Pancreas (tissue), 10 donors: ENCODE measurements at regions not wholly inside any gene's neighbourhood (a gene's known extent, or its start where the extent isn't known, plus 50 kb on each side); places are given as distances from the start of the nearest gene placed in this dataset.

Experiments
- ATAC-seq, 4 donors: fragments of 200-7000 bp; cut with Tn5 transposase; one replicate each; pipeline versions ENCODE4 v1.8.0 to v1.9.1; 2020; ENCODE audit warnings: mild to moderate bottlenecking in 4 of 4, moderate library complexity in 4 of 4
- DNase-seq, 6 donors: peaks; one replicate each; pipeline ENCODE4 v3.0.0-alpha.2; 2020
- FAIRE-seq: peaks from 2 replicates; lab custom pipeline; 2012; peaks lifted over from hg19 to GRCh38; lab: Jason Lieb, UNC
- H3K27ac ChIP-seq, 4 donors: fragments of 200-600 bp; sonication (generic); 1 replicate in 3 of 4; 2 replicates in 1 of 4; pipeline versions ENCODE4 v1.5.0 to v1.8.0; 2020
- H3K27me3 ChIP-seq, 4 donors: fragments of 200-600 bp; one replicate each; pipeline ENCODE4 v1.8.0; 2021
- H3K36me3 ChIP-seq, 3 donors: fragments of 200-600 bp; sonication (generic) in 1 of 3; one replicate each; pipeline versions ENCODE4 v1.5.0 to v1.8.0; 2020 to 2021
- H3K4me1 ChIP-seq, 3 donors: fragments of 200-600 bp; one replicate each; pipeline ENCODE4 v1.8.0; 2021
- H3K4me3 ChIP-seq, 4 donors: fragments of 200-600 bp; sonication (generic) in 2 of 4; one replicate each; pipeline versions ENCODE4 v1.5.0 to v1.8.0; 2020 to 2021
- H3K9me3 ChIP-seq, 4 donors: fragments of 200-600 bp; one replicate each; pipeline ENCODE4 v1.8.0; 2021
- WGBS, 2 donors: extraction: QIAGEN DNeasy Blood & Tissue Kit; methylation state at CpG; one replicate each; pipeline ENCODE4 v1.1.7; 2013; 5-methylcytosine and 5-hydroxymethylcytosine counted together
- intact Hi-C, 3 donors: fragments of 100-400 bp; cut with DNase I; formaldehyde crosslinking; loops; one replicate each; pipeline versions ENCODE4 v1.11.1 to v1.14.2; 2022
- TF ChIP-seq, protein P1 (sequence below), 4 donors: fragments of 200-600 bp; sonication (generic) in 3 of 4; IDR thresholded peaks; one replicate each; pipeline versions ENCODE4 v1.5.0 to v1.8.0; 2021; ENCODE audit warnings: antibody characterized with exemption in 4 of 4
- donor health status: healthy with polysubstance abuse.
- donor health status: DM: no; HTN: no; CAD: no; lungs with moderate emphysema.
- donor health status: DM: no; HTN: no; CAD: no.
- donor health status: control.
- donor health status: control.
- donor health status: Bipolar disorder and iron deficiency.
- donor health status: DM: yes; HTN: yes; CAD: no.
- donor health status: DM: no; HTN: no; CAD: no.
- donor health status: DM: no; HTN: no; CAD: no.
- donor health status: DM: yes; HTN: yes; CAD: no.

DNA sequence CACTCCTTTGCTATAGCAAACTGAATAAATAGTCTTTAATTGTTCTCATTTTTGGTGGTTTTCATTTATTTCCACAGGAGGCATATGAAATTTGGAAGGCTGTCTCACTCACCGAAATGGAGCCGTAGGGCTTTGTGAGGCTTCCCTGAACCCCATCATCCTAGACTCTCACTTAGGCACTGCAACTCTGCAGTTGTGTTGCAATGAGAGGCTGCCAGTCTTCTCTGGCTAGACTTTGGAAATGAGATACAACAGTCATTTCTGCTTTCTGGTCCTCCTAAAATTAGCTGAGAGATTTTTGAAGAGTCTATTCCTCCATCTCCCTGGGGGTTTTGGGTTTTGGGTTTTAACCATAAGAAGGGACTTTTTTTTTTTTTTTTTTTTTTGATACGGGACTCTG, 146.5 kb downstream of the SH3BGRL start:
- FAIRE-seq: no peak
- intact Hi-C loops: no loop called here

GRCh38 chrX:81354954-81355353, 153.1 kb downstream of the SH3BGRL start:
- WGBS, 2 donors: 66 to 85% methylated on average over 4 of the region's 4 CpGs
- H3K4me1 ChIP-seq: no peaks in the 10 kb centered on the region
- FAIRE-seq: no peak
- no peak for ATAC-seq
- DNase-seq: peak in 1 of 6 donors; percentile 22
- intact Hi-C loops: no loop called here
- H3K9me3 ChIP-seq: no peaks in the 10 kb centered on the region
- H3K27me3 ChIP-seq: peaks cover 0 to 4% (median 0%) of the 10 kb centered on the region in 4 donors
- TF ChIP-seq, protein P1, sequence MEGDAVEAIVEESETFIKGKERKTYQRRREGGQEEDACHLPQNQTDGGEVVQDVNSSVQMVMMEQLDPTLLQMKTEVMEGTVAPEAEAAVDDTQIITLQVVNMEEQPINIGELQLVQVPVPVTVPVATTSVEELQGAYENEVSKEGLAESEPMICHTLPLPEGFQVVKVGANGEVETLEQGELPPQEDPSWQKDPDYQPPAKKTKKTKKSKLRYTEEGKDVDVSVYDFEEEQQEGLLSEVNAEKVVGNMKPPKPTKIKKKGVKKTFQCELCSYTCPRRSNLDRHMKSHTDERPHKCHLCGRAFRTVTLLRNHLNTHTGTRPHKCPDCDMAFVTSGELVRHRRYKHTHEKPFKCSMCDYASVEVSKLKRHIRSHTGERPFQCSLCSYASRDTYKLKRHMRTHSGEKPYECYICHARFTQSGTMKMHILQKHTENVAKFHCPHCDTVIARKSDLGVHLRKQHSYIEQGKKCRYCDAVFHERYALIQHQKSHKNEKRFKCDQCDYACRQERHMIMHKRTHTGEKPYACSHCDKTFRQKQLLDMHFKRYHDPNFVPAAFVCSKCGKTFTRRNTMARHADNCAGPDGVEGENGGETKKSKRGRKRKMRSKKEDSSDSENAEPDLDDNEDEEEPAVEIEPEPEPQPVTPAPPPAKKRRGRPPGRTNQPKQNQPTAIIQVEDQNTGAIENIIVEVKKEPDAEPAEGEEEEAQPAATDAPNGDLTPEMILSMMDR (IDR thresholded peaks at IDR 0.05): no peak
- H3K4me3 ChIP-seq: no peak overlapping the region
- H3K27ac ChIP-seq: no peak overlapping the region
- H3K36me3 ChIP-seq: no peaks in the 10 kb centered on the region

More for the DNA sequence above, 146.5 kb downstream of the SH3BGRL start:
- Histone ChIP-seq H3K4me1 (no peaks in the 10 kb centered on the region), H3K9me3 (no peaks in the 10 kb centered on the region), H3K4me3 (no peak overlapping the region), H3K36me3 (no peaks in the 10 kb centered on the region), H3K27me3 (no peaks in the 10 kb centered on the region), H3K27ac (no peak overlapping the region)
- WGBS, 2 donors: 87 to 94% methylated on average over 3 of the region's 3 CpGs
- DNase-seq (no peak), ATAC-seq (no peak)
- TF ChIP-seq, protein P1 (IDR thresholded peaks at IDR 0.05): no peak

DNA sequence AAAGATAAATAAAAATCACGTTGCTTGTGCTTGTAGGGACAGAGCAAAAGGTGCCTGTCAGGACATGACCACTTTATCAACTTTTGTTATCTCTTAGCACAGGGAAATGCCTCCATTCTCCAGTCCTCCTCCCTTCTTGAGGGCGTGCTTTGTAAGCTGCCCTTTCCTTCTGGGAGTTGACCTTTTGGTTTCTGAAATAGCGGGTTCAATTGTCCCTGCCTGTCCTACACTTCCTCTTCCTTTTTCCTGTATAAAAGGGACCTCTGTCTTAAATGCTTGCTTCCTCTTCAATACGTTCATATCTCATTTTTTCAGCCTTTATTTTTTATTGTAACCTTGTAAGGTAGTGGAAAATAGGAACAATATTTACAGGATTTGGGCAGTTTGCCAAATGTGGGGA, 153.5 kb downstream of the SH3BGRL start:
- Histone ChIP-seq H3K27ac (no peak overlapping the region), H3K9me3 (no peaks in the 10 kb centered on the region), H3K4me1 (no peaks in the 10 kb centered on the region), H3K36me3 (no peaks in the 10 kb centered on the region), H3K4me3 (no peak overlapping the region), H3K27me3 (peaks cover 0 to 4% (median 0%) of the 10 kb centered on the region in 4 donors)
- intact Hi-C loops: no loop called here
- FAIRE-seq: no peak
- TF ChIP-seq, protein P1 (IDR thresholded peaks at IDR 0.05): no peak
- 13 to 27% methylated on average over 4 of the region's 4 CpGs for WGBS, 2 donors
- DNase-seq: no peak
- no peak for ATAC-seq

DNA sequence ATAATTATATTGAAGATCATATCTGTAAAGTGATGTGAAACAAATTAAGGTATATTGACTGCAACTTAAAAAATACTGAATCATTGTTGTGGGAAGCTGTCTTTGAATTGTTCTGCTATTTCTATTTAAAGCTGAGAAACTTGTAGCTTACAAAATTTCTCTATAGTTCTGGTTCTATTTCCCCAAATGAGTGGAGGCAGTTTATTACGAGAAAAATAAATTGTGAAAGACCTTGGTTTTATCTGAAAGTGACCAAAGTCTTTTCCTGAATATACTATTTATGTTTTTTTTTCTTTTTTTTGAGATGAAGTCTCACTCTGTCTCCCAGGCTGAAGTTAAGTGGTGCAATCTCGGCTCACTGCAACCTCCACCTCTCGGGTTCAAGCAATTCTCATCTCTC, 165.4 kb downstream of the SH3BGRL start:
- Histone ChIP-seq H3K4me1 (no peaks in the 10 kb centered on the region), H3K27me3 (no peaks in the 10 kb centered on the region), H3K36me3 (no peaks in the 10 kb centered on the region), H3K9me3 (no peaks in the 10 kb centered on the region), H3K27ac (no peak overlapping the region), H3K4me3 (no peak overlapping the region)
- FAIRE-seq (peak; percentile 51), ATAC-seq (no peak), DNase-seq (no peak)
- TF ChIP-seq, protein P1 (IDR thresholded peaks at IDR 0.05): no peak
- intact Hi-C loops: no loop called here
- WGBS, 2 donors: 58 to 77% methylated on average over 3 of the region's 3 CpGs

- intact Hi-C loops: loop anchor here in 2 of 3 donors (10.0 kb wide), 2 partner anchors 203 to 503 kb away; no protein-coding TSS in a partner anchor
- Histone ChIP-seq H3K27ac (no peak overlapping the region), H3K4me3 (no peak overlapping the region), H3K4me1 (no peaks in the 10 kb centered on the region), H3K36me3 (no peaks in the 10 kb centered on the region), H3K9me3 (no peaks in the 10 kb centered on the region), H3K27me3 (peaks cover 0 to 9% (median 4%) of the 10 kb centered on the region in 4 donors)
- 5 to 9% methylated on average over 2 of the region's 2 CpGs for WGBS, 2 donors
- DNase-seq: no peak
- FAIRE-seq: peak; percentile 70
- ATAC-seq: peak in 3 of 4 donors; percentile 39 to 46 (median 40)
- TF ChIP-seq, protein P1 (IDR thresholded peaks at IDR 0.05): peak in 3 of 4 donors; percentile 40 to 58 (median 50)
Measured at GRCh38 chrX:81377329-81377728, 175.4 kb downstream of the SH3BGRL start.
